ENCODE measurements at regions not wholly inside any gene's neighbourhood (a gene's known extent, or its start where the extent isn't known, plus 50 kb on each side); places are given as distances from the start of the nearest gene placed in this dataset.

- no peak for DNase-seq
Measured at GRCh38 chr6:104613416-104614001, 246.2 kb downstream of the HACE1 start.

- no peak for DNase-seq
Measured at GRCh38 chr6:104612541-104612940, 247.2 kb downstream of the HACE1 start.

- DNase-seq: no peak
Measured at GRCh38 chr6:104608101-104608500, 251.6 kb downstream of the HACE1 start.

GRCh38 chr6:104607501-104607900 is 252.2 kb downstream of the HACE1 start:
- DNase-seq: no peak

GRCh38 chr6:104606361-104606760 is 253.4 kb downstream of the HACE1 start:
- peak in 2 of 3 experiments; percentile 67 to 91 for DNase-seq

GRCh38 chr6:104604685-104605084 is 255.0 kb downstream of the HACE1 start:
- DNase-seq: no peak

- no peak for DNase-seq
Measured at GRCh38 chr6:104603108-104603745, 256.5 kb downstream of the HACE1 start.

- DNase-seq: peak in 1 of 3 experiments; percentile 9
Measured at GRCh38 chr6:104601721-104602120, 258.0 kb downstream of the HACE1 start.

GRCh38 chr6:104601131-104601651 is 258.5 kb downstream of the HACE1 start:
- DNase-seq: no peak

GRCh38 chr6:104600639-104600931 is 259.1 kb downstream of the HACE1 start:
- no peak for DNase-seq

- no peak for DNase-seq
Measured at GRCh38 chr6:104599821-104600638, 259.7 kb downstream of the HACE1 start.

- no peak for DNase-seq
Measured at GRCh38 chr6:104597541-104598050, 262.1 kb downstream of the HACE1 start.

GRCh38 chr6:104596091-104596490 is 263.6 kb downstream of the HACE1 start:
- DNase-seq: no peak

- DNase-seq: no peak
Measured at GRCh38 chr6:104595311-104595820, 264.4 kb downstream of the HACE1 start.

GRCh38 chr6:104591573-104592334 is 268.0 kb downstream of the HACE1 start:
- DNase-seq: no peak

- peak in 2 of 3 experiments; percentile 7 to 70 for DNase-seq
Measured at GRCh38 chr6:104589940-104590339, 269.8 kb downstream of the HACE1 start.

- no peak for DNase-seq
Measured at GRCh38 chr6:104585646-104586045, 274.1 kb downstream of the HACE1 start.

GRCh38 chr6:104580452-104580851 is 279.3 kb downstream of the HACE1 start:
- no peak for DNase-seq

GRCh38 chr6:104579310-104579863 is 280.3 kb downstream of the HACE1 start:
- no peak for DNase-seq

GRCh38 chr6:104575536-104575935 is 284.2 kb downstream of the HACE1 start:
- no peak for DNase-seq

GRCh38 chr6:104574135-104574750 is 285.5 kb downstream of the HACE1 start:
- no peak for DNase-seq

GRCh38 chr6:104573350-104573749 is 286.4 kb downstream of the HACE1 start:
- DNase-seq: peak in 2 of 3 experiments; percentile 8 to 16

Data from NCI-H1417 (cell line).